ENCODE measurements at regions not wholly inside any gene's neighbourhood (a gene's known extent, or its start where the extent isn't known, plus 50 kb on each side); places are given as distances from the start of the nearest gene placed in this dataset.

DNA sequence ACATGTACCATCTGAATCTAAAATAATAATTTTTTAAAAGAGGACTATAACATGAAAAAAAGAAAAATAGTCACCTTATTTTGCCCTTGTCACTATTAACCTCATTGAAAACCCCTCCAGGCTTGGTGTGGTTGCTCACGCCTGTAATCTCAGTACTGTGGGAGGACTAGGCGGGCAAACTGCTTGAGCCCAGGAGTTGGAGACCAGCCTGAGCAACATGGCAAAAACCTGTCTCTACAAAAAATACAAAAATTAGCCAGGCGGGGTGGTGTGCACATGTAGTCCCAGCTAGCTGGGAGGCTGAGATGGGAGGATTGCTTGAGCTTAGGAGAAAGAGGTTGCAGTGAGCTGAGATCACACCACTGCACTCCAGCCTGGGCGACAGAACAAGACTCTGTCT lies 126.3 kb upstream of the KRAS start:
- no peak for TF ChIP-seq CTCF (IDR thresholded peaks at IDR 0.05; ENCODE audit: insufficient read depth, low read depth, low read length)
- TF ChIP-seq EZH2 (IDR thresholded peaks at IDR 0.05; ENCODE audit: insufficient read depth, low read length): no peak
